ENCODE measurements at regions not wholly inside any gene's neighbourhood (a gene's known extent, or its start where the extent isn't known, plus 50 kb on each side); places are given as distances from the start of the nearest gene placed in this dataset.
"Not testable (repeated sequence)": the region's sequence is repeated elsewhere in the genome, so short reads cannot be mapped to it uniquely, and the experiment has no call there.

DNA sequence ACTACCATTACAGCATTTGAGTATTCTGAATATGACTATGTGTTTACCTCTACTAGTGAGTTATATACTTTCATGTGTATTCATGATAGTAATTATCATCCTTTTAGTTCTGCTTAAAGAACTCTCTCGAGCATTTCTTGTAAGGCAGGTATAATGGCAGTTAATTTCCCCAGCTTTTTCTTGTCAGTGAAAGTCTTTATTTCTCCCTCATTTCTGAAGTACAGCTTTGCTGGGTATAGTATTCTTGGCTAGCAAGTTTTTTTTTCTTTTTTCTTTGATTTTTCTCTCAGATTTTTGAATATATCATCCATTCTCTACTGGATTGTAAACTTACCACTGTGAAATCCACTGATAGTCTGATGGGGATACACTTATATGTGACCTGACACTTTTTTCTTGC, 165.9 kb upstream of the ARHGAP5 start:
- no peak for ATAC-seq
- Histone ChIP-seq H3K9me3 (peaks cover 0 to 29% (median 0%) of the 10 kb centered on the region in 3 donors), H3K4me1 (no peaks in the 10 kb centered on the region), H3K4me3 (no peak overlapping the region), H3K36me3 (no peaks in the 10 kb centered on the region), H3K27me3 (no peaks in the 10 kb centered on the region), H3K27ac (no peak overlapping the region)
- TF ChIP-seq EP300 (IDR thresholded peaks at IDR 0.05) (no peak), POLR2AphosphoS5 (IDR thresholded peaks at IDR 0.05) (no peak), POLR2A (IDR thresholded peaks at IDR 0.05) (no peak)
- TF ChIP-seq, protein P1, sequence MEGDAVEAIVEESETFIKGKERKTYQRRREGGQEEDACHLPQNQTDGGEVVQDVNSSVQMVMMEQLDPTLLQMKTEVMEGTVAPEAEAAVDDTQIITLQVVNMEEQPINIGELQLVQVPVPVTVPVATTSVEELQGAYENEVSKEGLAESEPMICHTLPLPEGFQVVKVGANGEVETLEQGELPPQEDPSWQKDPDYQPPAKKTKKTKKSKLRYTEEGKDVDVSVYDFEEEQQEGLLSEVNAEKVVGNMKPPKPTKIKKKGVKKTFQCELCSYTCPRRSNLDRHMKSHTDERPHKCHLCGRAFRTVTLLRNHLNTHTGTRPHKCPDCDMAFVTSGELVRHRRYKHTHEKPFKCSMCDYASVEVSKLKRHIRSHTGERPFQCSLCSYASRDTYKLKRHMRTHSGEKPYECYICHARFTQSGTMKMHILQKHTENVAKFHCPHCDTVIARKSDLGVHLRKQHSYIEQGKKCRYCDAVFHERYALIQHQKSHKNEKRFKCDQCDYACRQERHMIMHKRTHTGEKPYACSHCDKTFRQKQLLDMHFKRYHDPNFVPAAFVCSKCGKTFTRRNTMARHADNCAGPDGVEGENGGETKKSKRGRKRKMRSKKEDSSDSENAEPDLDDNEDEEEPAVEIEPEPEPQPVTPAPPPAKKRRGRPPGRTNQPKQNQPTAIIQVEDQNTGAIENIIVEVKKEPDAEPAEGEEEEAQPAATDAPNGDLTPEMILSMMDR (IDR thresholded peaks at IDR 0.05) = no peak
- WGBS, 2 donors (ENCODE audit: low coverage in 1 of 2) = 88 to 100% methylated on average over 1 of the region's 1 CpG

DNA sequence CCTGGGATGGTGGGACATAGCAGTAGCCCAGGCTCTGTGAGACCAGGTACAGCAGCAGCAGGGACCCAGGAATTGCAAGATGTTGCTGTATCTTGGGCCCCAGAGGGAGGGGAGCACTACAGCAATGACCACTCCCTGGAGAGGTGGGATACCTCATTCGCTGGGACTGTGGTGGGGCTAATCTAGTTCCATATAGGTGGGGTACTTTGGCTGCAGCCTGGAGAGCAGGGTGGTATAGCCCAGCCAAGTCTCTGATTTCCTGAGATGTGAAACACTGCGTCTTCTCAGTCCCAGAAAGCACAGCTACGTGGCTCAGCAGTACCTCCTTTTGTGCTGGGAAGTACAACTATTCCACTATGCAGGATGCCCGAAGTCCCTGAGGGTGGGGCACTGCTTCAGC, 163.7 kb upstream of the ARHGAP5 start:
- ATAC-seq = no peak
- WGBS, 2 donors (ENCODE audit: low coverage in 1 of 2) = no CpG with 5 or more reads among the region's 4 CpGs

DNA sequence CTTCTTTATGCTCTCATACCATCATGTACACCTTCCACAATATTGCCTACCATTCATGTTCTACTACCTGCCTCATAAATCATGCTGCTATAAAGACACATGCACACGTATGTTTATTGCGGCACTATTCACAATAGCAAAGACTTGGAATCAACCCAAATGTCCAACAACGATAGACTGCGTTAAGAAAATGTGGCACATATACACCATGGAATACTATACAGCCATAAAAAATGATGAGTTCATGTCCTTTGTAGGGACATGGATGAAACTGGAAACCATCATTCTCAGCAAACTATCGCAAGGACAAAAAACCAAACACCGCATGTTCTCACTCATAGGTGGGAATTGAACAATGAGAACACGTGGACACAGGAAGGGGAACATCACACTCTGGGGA, 158.8 kb upstream of the ARHGAP5 start:
- not testable (repeated sequence) for H3K27me3 ChIP-seq, H3K27ac ChIP-seq, H3K4me1 ChIP-seq, H3K36me3 ChIP-seq, ATAC-seq, H3K4me3 ChIP-seq, H3K9me3 ChIP-seq
- 75 to 85% methylated on average over 2 to 4 of the region's 7 CpGs for WGBS, 2 donors (ENCODE audit: low coverage in 1 of 2)

More for the DNA sequence above, 163.7 kb upstream of the ARHGAP5 start:
- no peaks in the 10 kb centered on the region for H3K27me3 ChIP-seq
- TF ChIP-seq, protein P1 (IDR thresholded peaks at IDR 0.05) = no peak
- TF ChIP-seq POLR2AphosphoS5 (IDR thresholded peaks at IDR 0.05) (no peak), EP300 (IDR thresholded peaks at IDR 0.05) (no peak), POLR2A (IDR thresholded peaks at IDR 0.05) (no peak)
- H3K4me1 ChIP-seq = no peaks in the 10 kb centered on the region
- H3K9me3 ChIP-seq = peaks cover 0 to 29% (median 0%) of the 10 kb centered on the region in 3 donors
- no peak overlapping the region for H3K4me3 ChIP-seq
- H3K27ac ChIP-seq = no peak overlapping the region
- H3K36me3 ChIP-seq = no peaks in the 10 kb centered on the region

DNA sequence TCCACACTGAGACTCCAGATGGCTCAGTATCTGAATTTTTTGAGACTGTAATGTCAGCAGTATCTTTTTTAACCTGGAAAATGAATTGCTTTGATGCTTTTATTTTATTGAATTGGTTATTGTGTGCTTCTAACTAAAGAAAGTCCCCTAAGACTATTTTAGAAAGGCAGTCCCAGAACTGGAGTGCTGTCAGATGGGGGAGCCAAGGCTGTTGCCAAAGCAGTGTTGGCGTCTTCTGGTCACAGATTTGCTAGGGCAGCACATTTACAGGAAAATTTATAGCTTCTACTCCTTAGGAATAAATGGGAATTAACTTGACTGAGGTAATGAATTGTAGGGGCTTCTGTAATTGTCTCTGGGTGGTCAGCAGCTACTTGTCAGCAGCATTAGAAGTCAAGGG, 157.1 kb upstream of the ARHGAP5 start:
- WGBS, 2 donors (ENCODE audit: low coverage in 1 of 2) = 64 to 83% methylated on average over 1 of the region's 1 CpG

DNA sequence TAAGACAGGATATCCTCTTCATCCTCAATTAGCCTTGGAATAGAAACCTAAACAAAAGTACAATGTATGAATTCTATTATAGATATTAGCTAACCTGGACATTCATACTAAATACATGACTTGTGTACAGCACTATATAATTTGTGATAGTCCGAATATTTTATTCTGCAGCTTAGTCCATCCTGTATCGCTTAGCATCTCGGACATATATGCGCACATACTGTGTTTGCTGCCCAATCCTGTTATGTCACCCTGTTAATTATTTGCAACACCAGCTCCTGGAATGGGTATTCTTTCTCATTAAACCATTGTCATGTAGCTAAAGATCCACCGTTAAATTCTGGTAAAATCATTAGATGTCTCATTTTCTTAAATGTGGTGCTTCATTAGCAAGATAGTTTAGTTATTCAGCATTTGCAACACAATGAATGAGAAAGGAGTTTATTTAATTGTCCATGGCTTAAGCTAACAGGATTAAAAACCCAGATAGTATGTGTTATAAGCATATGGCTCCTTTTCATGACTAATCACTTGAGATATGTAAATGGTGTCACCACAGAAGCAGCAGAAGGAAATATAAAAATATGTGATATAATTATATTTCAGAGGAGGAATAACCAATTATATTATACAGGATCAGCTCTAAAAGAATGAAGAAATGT, 156.0 kb upstream of the ARHGAP5 start:
- TF ChIP-seq POLR2A (IDR thresholded peaks at IDR 0.05) (no peak), EP300 (IDR thresholded peaks at IDR 0.05) (no peak), POLR2AphosphoS5 (IDR thresholded peaks at IDR 0.05) (no peak)
- TF ChIP-seq, protein P1 (IDR thresholded peaks at IDR 0.05) = no peak
- H3K9me3 ChIP-seq = no peaks in the 10 kb centered on the region
- ATAC-seq = no peak
- no peaks in the 10 kb centered on the region for H3K27me3 ChIP-seq
- 95 to 97% methylated on average over 5 of the region's 5 CpGs for WGBS, 2 donors (ENCODE audit: low coverage in 1 of 2)
- H3K27ac ChIP-seq = no peak overlapping the region
- no peak overlapping the region for H3K4me3 ChIP-seq
- no peaks in the 10 kb centered on the region for H3K36me3 ChIP-seq
- H3K4me1 ChIP-seq = peaks cover 0 to 2% (median 0%) of the 10 kb centered on the region in 3 donors

More for the DNA sequence above, 157.1 kb upstream of the ARHGAP5 start:
- H3K27ac ChIP-seq = no peak overlapping the region
- no peaks in the 10 kb centered on the region for H3K4me1 ChIP-seq
- no peak for ATAC-seq
- H3K27me3 ChIP-seq = no peaks in the 10 kb centered on the region
- TF ChIP-seq EP300 (IDR thresholded peaks at IDR 0.05) = no peak
- TF ChIP-seq POLR2AphosphoS5 (IDR thresholded peaks at IDR 0.05) = no peak
- no peak for TF ChIP-seq POLR2A (IDR thresholded peaks at IDR 0.05)
- TF ChIP-seq, protein P1 (IDR thresholded peaks at IDR 0.05) = no peak
- H3K9me3 ChIP-seq = no peaks in the 10 kb centered on the region
- H3K36me3 ChIP-seq = no peaks in the 10 kb centered on the region
- H3K4me3 ChIP-seq = no peak overlapping the region

Data from gastroesophageal sphincter (tissue), 4 donors.